ENCODE measurements at regions not wholly inside any gene's neighbourhood (a gene's known extent, or its start where the extent isn't known, plus 50 kb on each side); places are given as distances from the start of the nearest gene placed in this dataset.

GRCh38 chr12:18899162-18899561 is 161.2 kb downstream of the CAPZA3 start:
- TF ChIP-seq CTCF (IDR thresholded peaks at IDR 0.05; ENCODE audit: insufficient read depth, low read length, poor library complexity, severe bottlenecking) (no peak), EZH2phosphoT487 (conservative IDR thresholded peaks at IDR 0.05; ENCODE audit: low read length) (no peak)

Measured in SU-DHL-6 (cell line).